GM12878 (cell line): ENCODE measurements at regions not wholly inside any gene's neighbourhood (a gene's known extent, or its start where the extent isn't known, plus 50 kb on each side); places are given as distances from the start of the nearest gene placed in this dataset.

Source experiments
- ATAC-seq: fragments of 200-7000 bp; cut with Tn5 transposase; 3 replicates; pipeline ENCODE4 v1.9.1; 2020; ENCODE audit warnings: mild to moderate bottlenecking, moderate library complexity
- BruUV-seq: library from RNA; stranded (reverse); fragments of 400-500 nt; replicated peaks from 2 replicates; lab custom pipeline; 2021; lab: Mats Ljungman, UMichigan
- CTCF ChIA-PET: fragments of 300-600 bp; sonication (Branson Sonifier 250); formaldehyde crosslinking; extraction: SDS; loops from one replicate; lab custom pipeline; 2021; ENCODE audit warnings: inconsistent platforms; lab: Yijun Ruan, JAX
- POLR2A ChIA-PET: fragments of 350-600 bp; formaldehyde crosslinking; extraction: SDS; loops from one replicate; lab custom pipeline; 2021; ENCODE audit warnings: inconsistent platforms; lab: Charles Lee
- RAD21 ChIA-PET: fragments of 300-600 bp; sonication (Branson Sonifier 250); formaldehyde crosslinking; loops from one replicate; lab custom pipeline; 2023; ENCODE audit warnings: antibody characterized with exemption; ENCODE audit not compliant: unreplicated experiment; lab: Charles Lee
- SMC1A ChIA-PET: fragments of 300-600 bp; sonication (Branson Sonifier 250); formaldehyde crosslinking; loops from one replicate; lab custom pipeline; 2023; ENCODE audit not compliant: unreplicated experiment, uncharacterized antibody; lab: Charles Lee
- DNase-seq: peaks from one replicate; pipeline ENCODE4 v3.0.0-alpha.2; 2011; ENCODE audit warnings: low read depth, low spot score
- FAIRE-seq: peaks from 3 replicates; lab custom pipeline; 2011; peaks lifted over from hg19 to GRCh38; lab: Jason Lieb, UNC
- H2AFZ ChIP-seq: 2 replicates; pipeline ENCODE4 v1.6.0; 2011; ENCODE audit warnings: low read depth, low read length, control low read depth; ENCODE audit not compliant: control insufficient read depth
- H3K27ac ChIP-seq: 2 replicates; pipeline ENCODE4 v1.5.1; 2011; ENCODE audit warnings: control low read depth; ENCODE audit not compliant: control insufficient read depth, insufficient read depth
- H3K27me3 ChIP-seq, 2 experiments: replicated peaks in 1 of 2; 2 replicates each; pipeline versions ENCODE4 v1.6.0 to v1.6.1; 2011; ENCODE audit warnings: low read length in 1 of 2; ENCODE audit not compliant: control insufficient read depth in 2 of 2, insufficient read depth in 2 of 2
- H3K36me3 ChIP-seq, 2 experiments: 2 replicates each; pipeline ENCODE4 v1.5.1; 2011; ENCODE audit warnings: low read length in 1 of 2; ENCODE audit not compliant: control insufficient read depth in 2 of 2, insufficient read depth in 2 of 2
- H3K4me1 ChIP-seq: 2 replicates; pipeline ENCODE4 v1.6.1; 2011; ENCODE audit warnings: mild to moderate bottlenecking, low read length, moderate library complexity, mixed read lengths; ENCODE audit not compliant: control insufficient read depth, insufficient read depth
- H3K4me2 ChIP-seq: 2 replicates; pipeline ENCODE4 v1.6.0; 2011; ENCODE audit warnings: control low read depth; ENCODE audit not compliant: control insufficient read depth, insufficient read depth
- H3K4me3 ChIP-seq: fragments of 200-600 bp; sonication (generic); 2 replicates; pipeline ENCODE4 v1.5.1; 2016
- H3K79me2 ChIP-seq: 2 replicates; pipeline ENCODE4 v1.6.0; 2011; ENCODE audit warnings: low read length; ENCODE audit not compliant: control insufficient read depth, insufficient read depth
- H3K9ac ChIP-seq: 2 replicates; pipeline ENCODE4 v1.8.0; 2011; ENCODE audit warnings: low read length, control low read depth, mixed read lengths; ENCODE audit not compliant: control insufficient read depth, insufficient read depth
- H3K9me3 ChIP-seq: replicated peaks from 3 replicates; pipeline ENCODE4 v1.5.1; 2011; ENCODE audit warnings: mild to moderate bottlenecking, low read length; ENCODE audit not compliant: control insufficient read depth, insufficient read depth
- H4K20me1 ChIP-seq: 2 replicates; pipeline ENCODE4 v1.6.0; 2011; ENCODE audit not compliant: control insufficient read depth, insufficient read depth
- EP300 ChIP-seq, 2 experiments: fragments of 150-350 bp in 1 of 2; IDR thresholded peaks; 2 replicates each; pipeline ENCODE4 v1.6.1; 2011 to 2012; ENCODE audit warnings: low read depth in 2 of 2, low read length in 2 of 2, borderline replicate concordance in 1 of 2, improper control_type of control experiment in 1 of 2, inconsistent platforms in 1 of 2; ENCODE audit not compliant: control insufficient read depth in 1 of 2
- GABPA ChIP-seq: IDR thresholded peaks from 2 replicates; pipeline ENCODE4 v1.6.1; 2014; ENCODE audit warnings: antibody characterized with exemption, low read depth, mild to moderate bottlenecking, inconsistent platforms
- HDAC6 ChIP-seq: fragments of 200-600 bp; sonication (generic); IDR thresholded peaks from one replicate; pipeline ENCODE4 v1.8.0; 2017; ENCODE audit warnings: antibody characterized with exemption; ENCODE audit not compliant: unreplicated experiment
- HSF1 ChIP-seq: fragments of 150-350 bp; IDR thresholded peaks from 2 replicates; pipeline ENCODE4 v1.6.1; 2014; ENCODE audit warnings: mild to moderate bottlenecking, low read depth, low read length
- IKZF1 ChIP-seq: fragments of 450-650 bp; conservative IDR thresholded peaks from 2 replicates; pipeline ENCODE4 v1.6.1; 2017; ENCODE audit warnings: antibody characterized with exemption, mild to moderate bottlenecking
- MLLT1 ChIP-seq: fragments of 450-650 bp; IDR thresholded peaks from 2 replicates; pipeline ENCODE4 v1.6.1; 2016; ENCODE audit warnings: mild to moderate bottlenecking
- PAX5 ChIP-seq: IDR thresholded peaks from 2 replicates; pipeline ENCODE4 v1.6.1; 2011; ENCODE audit warnings: low read depth, low read length, borderline replicate concordance
- POLR2AphosphoS2 ChIP-seq: IDR thresholded peaks from 2 replicates; pipeline ENCODE4 v1.6.1; 2011; ENCODE audit warnings: low read depth, mild to moderate bottlenecking, low read length, improper control_type of control experiment, moderate library complexity
- USF2 ChIP-seq: IDR thresholded peaks from 2 replicates; pipeline ENCODE4 v1.6.1; 2011; ENCODE audit warnings: low read depth, low read length, improper control_type of control experiment, borderline replicate concordance
- ZNF384 ChIP-seq: IDR thresholded peaks from 2 replicates; pipeline ENCODE4 v1.6.1; 2012; ENCODE audit warnings: low read depth, mild to moderate bottlenecking, low read length, improper control_type of control experiment, borderline replicate concordance
- WGBS: methylation state at CpG from one replicate; pipeline ENCODE4 v1.1.6; 2016; ENCODE audit warnings: low lambda C conversion rate; ENCODE audit not compliant: insufficient replicate concordance, insufficient coverage; ENCODE audit errors: missing lambda C conversion rate; 5-methylcytosine and 5-hydroxymethylcytosine counted together
- in situ Hi-C: fragments of 300-500 bp; cut with MboI; formaldehyde crosslinking; loops from 9 replicates; pipeline ENCODE4 v1.14.3; 2018; ENCODE audit warnings: mixed read lengths
- intact Hi-C: fragments of 100-400 bp; cut with micrococcal nuclease; formaldehyde crosslinking; loops from one replicate; pipeline ENCODE4 v1.14.2; 2022; ENCODE audit not compliant: unreplicated experiment

GRCh38 chr3:80408030-80408721, 640.4 kb upstream of the ROBO1 start:
- Histone ChIP-seq H3K4me1 (no peaks in the 10 kb centered on the region), H4K20me1 (no peaks in the 10 kb centered on the region), H3K4me2 (no peak overlapping the region), H2AFZ (no peak overlapping the region), H3K27me3 (no peaks in the 10 kb centered on the region), H3K4me3 (no peak overlapping the region), H3K36me3 (no peaks in the 10 kb centered on the region), H3K79me2 (no peaks in the 10 kb centered on the region), H3K9ac (no peak overlapping the region), H3K9me3 (no peaks in the 10 kb centered on the region), H3K27ac (no peak overlapping the region)
- in situ Hi-C loops (no loop called here), intact Hi-C loops (no loop called here)
- ChIA-PET RAD21 (no interaction called here), CTCF (no interaction called here), SMC1A (no interaction called here), POLR2A (no interaction called here)
- DNase-seq (no peak), FAIRE-seq (no peak), ATAC-seq (no peak)
- WGBS, result 21% methylated on average over 7 of the region's 7 CpGs
- BruUV-seq, result no TSS peak
- TF ChIP-seq PAX5 (no peak), GABPA (no peak), MLLT1 (no peak), HDAC6 (no peak), POLR2AphosphoS2 (no peak)

DNA sequence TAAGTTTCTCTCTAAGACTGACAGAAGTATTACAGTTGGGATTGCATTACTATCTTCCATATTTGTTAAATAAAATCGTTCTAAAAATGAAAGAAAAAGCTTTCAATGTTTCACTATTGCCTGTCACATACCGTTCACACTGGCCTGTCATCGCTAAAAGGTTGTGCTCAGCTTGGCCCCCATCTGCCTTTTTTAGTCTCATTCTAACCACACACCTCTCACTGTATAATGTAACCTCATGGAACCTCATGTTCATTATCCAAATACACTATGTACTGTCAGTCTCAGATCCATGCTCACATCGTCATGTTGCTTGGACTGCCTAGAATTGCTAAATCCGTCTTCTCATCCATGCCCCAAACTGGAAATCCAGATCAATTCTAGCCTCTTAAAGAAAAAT, 637.8 kb upstream of the ROBO1 start:
- SMC1A ChIA-PET, result no interaction called here
- no peak for DNase-seq
- RAD21 ChIA-PET, result no interaction called here
- Histone ChIP-seq H4K20me1 (no peaks in the 10 kb centered on the region), H3K9ac (no peak overlapping the region), H3K4me2 (no peak overlapping the region), H3K9me3 (no peaks in the 10 kb centered on the region), H2AFZ (no peak overlapping the region), H3K4me1 (no peaks in the 10 kb centered on the region), H3K4me3 (no peak overlapping the region), H3K36me3 (no peaks in the 10 kb centered on the region), H3K27me3 (no peaks in the 10 kb centered on the region), H3K27ac (no peak overlapping the region), H3K79me2 (no peaks in the 10 kb centered on the region)
- intact Hi-C loops (no loop called here), in situ Hi-C loops (no loop called here)
- FAIRE-seq, result no peak
- POLR2A ChIA-PET, result no interaction called here
- CTCF ChIA-PET, result no interaction called here
- no peak for ATAC-seq
- no TSS peak for BruUV-seq
- TF ChIP-seq EP300 (IDR thresholded peaks at IDR 0.05; ENCODE audit: borderline replicate concordance in 1 of 2, control insufficient read depth in 1 of 2, low read depth in 2 of 2, low read length in 2 of 2) (no peak), ZNF384 (no peak), USF2 (no peak), IKZF1 (no peak), HSF1 (no peak)
- WGBS, result 41% methylated on average over 5 of the region's 5 CpGs
